ENCODE measurements at regions not wholly inside any gene's neighbourhood (a gene's known extent, or its start where the extent isn't known, plus 50 kb on each side); places are given as distances from the start of the nearest gene placed in this dataset.

- DNase-seq: no peak
These were observed 417.9 kb downstream of the IPMK start for GRCh38 chr10:57849691-57850357.

GRCh38 chr10:57846307-57847065 lies 421.2 kb downstream of the IPMK start:
- DNase-seq: no peak

- no peak for DNase-seq
These were observed 423.2 kb downstream of the IPMK start for GRCh38 chr10:57844387-57844998.

- DNase-seq: no peak
These were observed 436.7 kb downstream of the IPMK start for GRCh38 chr10:57830877-57831560.

- no peak for DNase-seq
These were observed 442.7 kb downstream of the IPMK start for GRCh38 chr10:57825015-57825414.

- no peak for DNase-seq
These were observed 444.3 kb downstream of the IPMK start for GRCh38 chr10:57823398-57823797.

- DNase-seq: no peak
These were observed 444.7 kb downstream of the IPMK start for GRCh38 chr10:57822965-57823364.

GRCh38 chr10:57818522-57818921 lies 449.2 kb downstream of the IPMK start:
- DNase-seq: no peak

- no peak for DNase-seq
These were observed 450.0 kb downstream of the IPMK start for GRCh38 chr10:57817741-57818140.

GRCh38 chr10:57815949-57816348 lies 451.7 kb downstream of the IPMK start:
- DNase-seq: no peak

GRCh38 chr10:57809961-57810360 lies 457.7 kb downstream of the IPMK start:
- DNase-seq: no peak

- no peak for DNase-seq
These were observed 459.8 kb downstream of the IPMK start for GRCh38 chr10:57807906-57808305.

GRCh38 chr10:57806675-57807074 lies 461.0 kb downstream of the IPMK start:
- DNase-seq: no peak

- no peak for DNase-seq
These were observed 468.1 kb downstream of the IPMK start for GRCh38 chr10:57799625-57800024.

- DNase-seq: no peak
These were observed 468.9 kb downstream of the IPMK start for GRCh38 chr10:57798830-57799229.

GRCh38 chr10:57791546-57791945 lies 476.1 kb downstream of the IPMK start:
- no peak for DNase-seq

- no peak for DNase-seq
These were observed 477.0 kb downstream of the IPMK start for GRCh38 chr10:57790703-57791102.

- DNase-seq: no peak
These were observed 479.6 kb downstream of the IPMK start for GRCh38 chr10:57788117-57788516.

GRCh38 chr10:57786850-57787750 lies 480.6 kb downstream of the IPMK start:
- DNase-seq: no peak

GRCh38 chr10:57786331-57786730 lies 481.4 kb downstream of the IPMK start:
- DNase-seq: no peak

GRCh38 chr10:57785546-57785945 lies 482.1 kb downstream of the IPMK start:
- DNase-seq: no peak

- no peak for DNase-seq
These were observed 482.6 kb downstream of the IPMK start for GRCh38 chr10:57785068-57785467.

Measured in activated CD4-positive, alpha-beta T cell treated with anti-CD3 and anti-CD28 coated beads, Interleukin-2, amount 50 U/mL, for 48 hours (primary cell).